ENCODE measurements at regions not wholly inside any gene's neighbourhood (a gene's known extent, or its start where the extent isn't known, plus 50 kb on each side); places are given as distances from the start of the nearest gene placed in this dataset.
"Not testable (repeated sequence)": the region's sequence is repeated elsewhere in the genome, so short reads cannot be mapped to it uniquely, and the experiment has no call there.

DNA sequence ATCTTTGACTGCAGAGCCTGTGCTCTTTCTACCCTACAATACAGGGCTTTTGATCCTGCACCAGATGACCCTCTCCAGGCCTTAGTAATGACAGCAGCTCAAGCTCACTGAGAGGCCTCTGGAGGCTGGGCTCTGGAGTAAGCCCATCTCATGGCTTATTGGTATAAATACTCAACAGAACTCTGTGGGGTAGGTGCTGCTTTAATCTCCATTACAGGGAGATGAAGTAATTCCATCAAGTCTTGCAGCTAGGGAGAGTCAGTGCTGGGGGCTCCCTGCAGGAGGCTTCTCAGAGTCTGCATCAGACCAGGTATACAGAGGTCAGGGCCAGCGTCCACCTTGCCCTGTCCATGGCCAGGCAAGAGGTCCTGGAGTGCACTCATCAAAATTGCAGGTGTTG, 89.2 kb upstream of the SLC6A11 start:
- DNase-seq, result no peak
- H3K36me3 ChIP-seq (replicated peaks; ENCODE audit: control insufficient read depth, insufficient read depth, low read length), result no peaks in the 10 kb centered on the region
- no peaks in the 10 kb centered on the region for H3K27me3 ChIP-seq (ENCODE audit: control insufficient read depth, insufficient read depth, low read length)
- no peak overlapping the region for H3K4me3 ChIP-seq (ENCODE audit: insufficient read depth, low read depth, low read length)

DNA sequence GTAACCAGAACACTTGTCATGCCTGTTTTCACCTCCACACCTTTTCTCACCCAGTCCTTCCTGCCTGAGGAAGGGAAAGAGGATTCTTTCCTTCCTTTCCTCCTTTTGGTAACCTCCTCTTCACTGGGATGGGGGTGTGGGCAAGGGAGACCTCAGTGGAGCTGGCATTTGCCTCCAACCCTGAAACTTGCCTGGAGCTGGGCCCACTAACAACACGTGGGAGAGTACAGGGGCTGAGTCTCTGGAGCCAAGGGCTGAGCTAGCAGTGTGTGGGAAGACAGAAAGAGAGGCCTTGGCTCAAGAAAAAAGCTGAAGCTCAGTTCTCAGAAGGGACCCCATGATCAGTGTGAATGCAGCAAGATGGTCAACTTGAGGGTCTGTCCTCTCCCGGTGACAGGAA, 86.6 kb upstream of the SLC6A11 start:
- no peak overlapping the region for H3K4me3 ChIP-seq (ENCODE audit: insufficient read depth, low read depth, low read length)
- DNase-seq, result no peak
- no peaks in the 10 kb centered on the region for H3K36me3 ChIP-seq (replicated peaks; ENCODE audit: control insufficient read depth, insufficient read depth, low read length)
- no peaks in the 10 kb centered on the region for H3K27me3 ChIP-seq (ENCODE audit: control insufficient read depth, insufficient read depth, low read length)

DNA sequence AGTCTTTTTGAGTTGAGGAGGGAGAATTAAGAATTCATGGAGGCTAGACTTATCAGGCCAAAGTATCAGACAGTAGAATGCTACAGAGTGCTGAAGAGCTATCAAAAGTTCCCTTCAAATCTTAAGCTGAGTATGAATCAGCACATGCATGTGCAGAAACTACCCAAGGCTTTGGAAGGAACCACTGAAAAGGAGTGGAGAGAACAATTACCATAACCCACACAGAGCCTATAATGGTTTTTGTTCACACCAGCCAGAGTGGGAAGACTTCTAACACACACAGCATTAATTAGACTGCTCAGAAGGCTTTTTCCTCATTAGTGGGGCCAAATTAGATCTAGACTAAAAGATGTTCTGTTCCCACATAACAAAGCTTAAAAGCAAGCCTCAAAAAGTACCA, 83.7 kb upstream of the SLC6A11 start:
- Histone ChIP-seq H3K36me3 (replicated peaks; ENCODE audit: control insufficient read depth, insufficient read depth, low read length) (no peaks in the 10 kb centered on the region), H3K4me3 (ENCODE audit: insufficient read depth, low read depth, low read length) (no peak overlapping the region), H3K27me3 (ENCODE audit: control insufficient read depth, insufficient read depth, low read length) (0 out of 2 replicates have a peak, but pooled peaks cover 1% of the 10 kb centered on the region)
- no peak for DNase-seq

DNA sequence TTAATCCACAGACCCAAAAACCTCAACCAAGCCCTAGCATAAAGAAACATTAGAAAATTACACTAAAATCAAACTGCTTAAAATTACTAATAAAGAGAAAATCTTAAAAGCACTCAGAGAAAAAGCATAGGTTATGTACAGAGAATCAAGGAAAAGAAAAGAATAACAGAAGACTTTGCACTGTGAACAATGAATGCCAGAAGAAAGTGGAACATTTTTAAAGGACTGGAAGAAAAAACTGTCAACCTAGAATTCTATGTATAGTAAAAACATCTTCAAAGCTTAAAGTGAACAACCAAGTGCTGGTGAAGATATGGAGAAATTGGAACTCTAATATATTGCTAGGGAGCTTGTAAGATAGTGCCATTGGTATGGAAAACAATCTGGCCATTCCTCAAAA, 82.7 kb upstream of the SLC6A11 start:
- no peak for DNase-seq
- Histone ChIP-seq H3K36me3 (replicated peaks; ENCODE audit: control insufficient read depth, insufficient read depth, low read length) (no peaks in the 10 kb centered on the region), H3K27me3 (ENCODE audit: control insufficient read depth, insufficient read depth, low read length) (peaks cover 1% of the 10 kb centered on the region), H3K4me3 (ENCODE audit: insufficient read depth, low read depth, low read length) (no peak overlapping the region)

DNA sequence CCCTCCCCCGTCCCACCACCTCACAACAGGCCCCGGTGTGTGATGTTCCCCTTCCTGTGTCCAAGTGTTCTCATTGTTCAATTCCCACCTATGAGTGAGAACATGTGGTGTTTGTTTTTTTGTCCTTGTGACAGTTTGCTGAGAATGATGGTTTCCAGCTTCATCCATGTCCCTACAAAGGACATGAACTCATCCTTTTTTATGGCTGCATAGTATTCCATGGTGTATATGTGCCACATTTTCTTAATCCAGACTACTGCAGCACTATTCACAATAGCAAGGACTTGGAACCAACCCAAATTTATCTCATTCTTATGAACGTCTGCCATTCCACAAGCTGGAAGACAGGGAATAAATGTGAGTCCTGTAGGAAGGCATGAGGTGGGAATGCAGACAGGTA, 79.6 kb upstream of the SLC6A11 start:
- not testable (repeated sequence) for DNase-seq; H3K27me3 ChIP-seq (ENCODE audit: control insufficient read depth, insufficient read depth, low read length); H3K36me3 ChIP-seq (replicated peaks; ENCODE audit: control insufficient read depth, insufficient read depth, low read length); H3K4me3 ChIP-seq (ENCODE audit: insufficient read depth, low read depth, low read length)

DNA sequence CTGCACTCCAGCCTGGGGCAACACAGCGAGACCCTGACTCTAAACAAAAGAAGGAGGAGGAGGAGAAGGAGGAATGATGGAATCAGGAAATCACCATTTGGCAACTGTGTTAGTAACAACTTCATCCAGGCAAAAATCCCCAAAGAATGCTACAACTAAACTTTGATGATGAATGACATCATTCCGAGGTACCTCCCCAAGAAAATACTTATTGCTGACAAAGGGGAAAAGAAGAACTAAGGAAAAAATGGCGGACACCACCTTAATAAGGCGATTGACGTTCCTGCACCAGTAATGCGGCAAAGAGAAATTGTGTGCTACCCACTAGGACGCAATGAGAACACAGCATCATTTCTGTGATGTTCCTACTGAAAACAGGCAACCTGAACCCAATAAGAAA, 78.2 kb upstream of the SLC6A11 start:
- H3K36me3 ChIP-seq (replicated peaks; ENCODE audit: control insufficient read depth, insufficient read depth, low read length), result no peaks in the 10 kb centered on the region
- no peak for DNase-seq

DNA sequence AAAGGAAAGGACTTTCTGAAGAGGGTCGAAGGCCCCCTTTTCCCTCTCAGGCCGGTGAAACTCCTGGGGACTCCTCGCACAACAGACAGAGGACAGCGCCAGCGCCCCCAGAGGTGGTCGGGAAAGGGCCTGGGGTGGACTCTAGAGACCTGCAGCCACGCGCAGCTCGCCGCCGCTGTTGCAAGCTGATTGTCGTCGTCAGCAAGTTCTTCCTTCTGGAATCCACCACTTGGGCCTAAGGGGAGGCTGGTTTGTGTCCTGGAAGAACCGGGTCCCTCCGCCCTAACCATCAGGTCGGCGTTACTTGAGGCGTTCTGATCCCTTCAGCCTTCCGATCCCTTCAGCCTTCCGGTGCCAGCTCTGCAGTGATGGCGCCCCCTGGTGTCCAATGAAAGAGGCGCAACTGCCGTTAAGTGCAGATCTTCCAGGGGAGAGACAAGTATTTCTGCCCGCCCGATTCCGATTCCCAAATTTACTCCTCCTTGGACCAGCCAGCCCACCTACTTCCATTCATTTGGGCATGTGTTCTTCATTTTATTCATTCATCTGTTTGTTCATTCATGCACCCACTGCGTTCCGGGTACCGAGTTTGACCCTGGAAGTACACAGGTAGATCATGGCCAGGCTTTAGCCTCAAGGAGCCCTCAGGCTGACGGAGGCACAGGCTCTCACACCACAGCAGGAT, 77.2 kb upstream of the SLC6A11 start:
- DNase-seq, result peak; percentile 72
- Histone ChIP-seq H3K36me3 (replicated peaks; ENCODE audit: control insufficient read depth, insufficient read depth, low read length) (no peaks in the 10 kb centered on the region), H3K4me3 (ENCODE audit: insufficient read depth, low read depth, low read length) (peak overlapping the region; percentile 38), H3K27me3 (ENCODE audit: control insufficient read depth, insufficient read depth, low read length) (peaks cover 1% of the 10 kb centered on the region)

More for the DNA sequence above, 78.2 kb upstream of the SLC6A11 start:
- Histone ChIP-seq H3K27me3 (ENCODE audit: control insufficient read depth, insufficient read depth, low read length) (peaks cover 1% of the 10 kb centered on the region), H3K4me3 (ENCODE audit: insufficient read depth, low read depth, low read length) (no peak overlapping the region)

DNA sequence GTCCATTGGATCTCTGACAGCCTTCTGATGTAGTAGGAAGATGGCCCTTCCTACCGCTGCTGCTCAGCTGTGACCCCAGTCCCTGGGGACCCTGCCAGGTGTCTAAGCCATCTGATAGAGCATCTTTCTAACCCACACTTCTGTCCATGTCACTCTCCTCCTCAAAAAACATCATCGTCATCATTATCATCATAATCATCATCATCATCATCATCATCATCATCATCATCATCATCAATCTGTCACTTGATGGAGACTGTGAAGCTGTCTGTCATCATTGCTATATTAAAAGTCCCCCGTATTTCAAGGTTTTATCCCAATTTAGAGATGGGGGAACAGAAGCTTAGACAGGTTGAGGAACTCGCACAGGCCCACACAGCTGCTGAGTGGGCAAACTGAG, 75.1 kb upstream of the SLC6A11 start:
- DNase-seq, result no peak
- Histone ChIP-seq H3K4me3 (ENCODE audit: insufficient read depth, low read depth, low read length) (no peak overlapping the region), H3K27me3 (ENCODE audit: control insufficient read depth, insufficient read depth, low read length) (peaks cover 1% of the 10 kb centered on the region), H3K36me3 (replicated peaks; ENCODE audit: control insufficient read depth, insufficient read depth, low read length) (no peaks in the 10 kb centered on the region)

DNA sequence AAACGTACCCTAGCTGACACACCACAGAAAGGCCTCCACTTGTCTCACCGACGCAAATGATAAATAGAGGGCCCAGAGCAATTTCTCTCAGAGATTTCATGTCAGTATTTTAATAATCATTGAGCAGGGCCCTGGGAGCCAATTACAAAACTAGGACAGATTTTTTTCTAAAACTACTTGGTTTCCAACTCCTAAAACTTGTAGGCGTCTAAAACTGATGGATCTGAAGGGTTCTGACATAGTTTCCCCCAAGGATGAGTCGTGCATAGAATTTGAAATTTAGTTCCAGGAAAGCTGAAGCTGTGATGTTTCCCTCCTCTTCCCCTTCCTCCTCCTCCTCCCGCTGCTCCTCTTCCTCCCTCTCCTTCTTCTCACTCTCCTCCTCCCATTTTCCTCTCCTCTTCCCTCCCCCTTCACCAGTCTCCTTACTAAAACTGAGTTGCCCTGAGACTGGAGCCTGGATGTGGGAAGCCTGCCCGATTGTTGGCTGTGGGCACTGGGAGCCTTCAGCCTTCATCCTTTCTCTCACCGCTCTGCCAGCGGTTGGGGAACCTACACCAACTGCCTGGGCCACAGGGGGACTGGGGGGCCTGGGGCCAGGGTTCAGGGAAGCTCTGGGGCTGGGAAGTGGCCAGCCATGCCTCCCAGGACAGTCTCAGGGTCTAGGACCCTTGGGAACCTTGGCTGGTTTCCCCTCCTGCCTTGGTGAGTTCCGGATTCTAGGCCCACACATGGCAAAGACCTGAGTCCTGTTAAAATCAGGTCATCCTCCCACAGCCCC, 73.9 kb upstream of the SLC6A11 start:
- H3K27me3 ChIP-seq (ENCODE audit: control insufficient read depth, insufficient read depth, low read length), result no peaks in the 10 kb centered on the region; the same call in none of the 2 replicates
- H3K36me3 ChIP-seq (replicated peaks; ENCODE audit: control insufficient read depth, insufficient read depth, low read length), result no peaks in the 10 kb centered on the region
- no peak overlapping the region for H3K4me3 ChIP-seq (ENCODE audit: insufficient read depth, low read depth, low read length)
- DNase-seq, result no peak

DNA sequence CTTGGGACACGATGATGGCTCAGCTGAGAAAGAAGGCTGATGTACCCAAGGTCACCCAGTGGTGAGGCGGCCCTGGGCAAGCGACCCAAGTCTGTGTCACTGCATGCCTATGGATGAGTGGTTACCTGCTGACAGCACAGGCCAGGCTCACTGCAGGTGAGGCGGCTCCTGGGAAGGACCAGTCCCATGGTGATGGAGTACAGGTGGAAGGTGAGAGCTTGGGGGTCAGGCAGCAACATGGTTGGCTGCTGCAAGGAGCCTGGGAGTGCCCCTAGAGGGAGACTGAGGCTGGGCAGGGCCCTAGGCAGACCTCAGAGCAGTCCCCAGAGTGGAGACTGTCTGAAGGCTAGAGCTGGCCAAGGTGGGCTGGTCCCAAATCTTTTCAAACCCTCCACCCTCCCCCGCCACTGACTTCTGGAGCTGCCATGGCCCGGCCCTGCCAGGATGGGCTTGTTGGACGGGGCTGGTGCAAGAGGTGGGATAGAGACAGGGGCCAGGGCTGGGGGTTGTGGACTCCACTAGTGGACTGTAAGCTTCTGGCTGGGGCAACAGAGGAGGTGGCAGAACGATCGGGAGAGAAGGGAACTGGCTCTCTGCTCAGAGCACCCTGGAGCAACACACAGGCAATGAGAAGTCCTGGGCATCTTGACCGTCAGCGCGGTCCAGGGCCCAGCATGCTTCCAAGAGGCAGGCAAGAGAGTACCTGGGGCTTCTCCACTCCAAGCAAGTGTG, 72.5 kb upstream of the SLC6A11 start:
- Histone ChIP-seq H3K27me3 (ENCODE audit: control insufficient read depth, insufficient read depth, low read length) (no peaks in the 10 kb centered on the region; the same call in 1 of the 2 replicates), H3K4me3 (ENCODE audit: insufficient read depth, low read depth, low read length) (no peak overlapping the region), H3K36me3 (replicated peaks; ENCODE audit: control insufficient read depth, insufficient read depth, low read length) (no peaks in the 10 kb centered on the region)
- no peak for DNase-seq

DNA sequence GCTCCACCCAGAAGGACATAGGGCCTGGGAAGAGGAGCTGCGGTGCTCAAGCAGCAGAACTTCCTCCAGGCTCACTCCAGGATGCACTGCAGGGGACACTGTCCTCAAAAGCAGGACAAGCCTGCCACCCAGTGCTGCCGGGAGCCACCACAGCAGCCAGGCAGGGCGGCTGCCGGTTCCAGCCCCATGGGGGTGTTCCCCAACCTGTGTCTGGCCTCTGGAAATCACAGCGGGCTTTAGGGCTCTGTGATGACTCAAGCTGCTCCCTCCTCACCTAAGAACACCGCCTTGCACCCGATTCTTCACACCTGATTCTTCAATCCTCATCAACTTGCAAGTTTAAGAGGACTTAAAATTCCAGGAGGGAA, 71.9 kb upstream of the SLC6A11 start:
- peak; percentile 56 for DNase-seq
- no peaks in the 10 kb centered on the region for H3K27me3 ChIP-seq (ENCODE audit: control insufficient read depth, insufficient read depth, low read length)
- H3K36me3 ChIP-seq (replicated peaks; ENCODE audit: control insufficient read depth, insufficient read depth, low read length), result no peaks in the 10 kb centered on the region
- H3K4me3 ChIP-seq (ENCODE audit: insufficient read depth, low read depth, low read length), result no peak overlapping the region

DNA sequence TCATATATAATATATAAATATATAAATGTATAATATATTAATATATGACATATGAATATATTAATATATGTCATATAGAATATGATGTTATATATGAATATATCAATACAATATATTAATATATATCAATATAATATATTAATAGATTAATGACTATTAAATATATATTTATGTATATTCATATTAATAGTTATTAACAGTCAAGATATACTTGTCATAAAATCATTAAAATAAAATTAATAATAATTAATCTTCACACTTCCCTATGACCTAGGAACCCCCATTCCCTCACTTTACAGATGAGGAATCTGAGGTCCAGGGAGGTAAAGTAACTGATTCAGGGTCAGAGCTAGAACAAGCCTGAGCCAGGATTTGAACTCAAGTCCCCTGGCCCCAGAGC, 70.6 kb upstream of the SLC6A11 start:
- H3K36me3 ChIP-seq (replicated peaks; ENCODE audit: control insufficient read depth, insufficient read depth, low read length), result no peaks in the 10 kb centered on the region
- no peak overlapping the region for H3K4me3 ChIP-seq (ENCODE audit: insufficient read depth, low read depth, low read length)
- H3K27me3 ChIP-seq (ENCODE audit: control insufficient read depth, insufficient read depth, low read length), result no peaks in the 10 kb centered on the region; the same call in 1 of the 2 replicates
- no peak for DNase-seq

DNA sequence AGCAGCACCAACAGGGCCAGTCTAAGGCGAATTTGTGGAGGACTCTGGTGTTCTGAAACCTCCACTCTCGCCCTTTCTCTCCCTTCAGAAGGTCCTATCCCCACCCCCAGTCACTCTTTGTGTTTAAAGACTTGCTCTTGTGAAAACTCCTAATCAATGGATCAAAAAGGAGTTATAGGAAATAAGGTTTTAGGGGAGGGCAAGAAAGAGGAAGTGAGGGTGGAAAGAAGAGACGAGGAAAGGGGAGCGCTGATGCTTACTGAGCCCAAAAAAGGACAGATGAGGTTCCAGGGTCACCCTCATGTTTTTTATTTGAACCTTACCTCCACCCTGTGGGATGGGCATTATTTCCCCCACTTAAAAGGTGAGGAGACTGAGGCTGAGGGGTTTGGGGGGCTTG, 70.0 kb upstream of the SLC6A11 start:
- no peak overlapping the region for H3K4me3 ChIP-seq (ENCODE audit: insufficient read depth, low read depth, low read length)
- no peaks in the 10 kb centered on the region for H3K36me3 ChIP-seq (replicated peaks; ENCODE audit: control insufficient read depth, insufficient read depth, low read length)
- no peak for DNase-seq
- H3K27me3 ChIP-seq (ENCODE audit: control insufficient read depth, insufficient read depth, low read length), result no peaks in the 10 kb centered on the region; the same call in 1 of the 2 replicates

DNA sequence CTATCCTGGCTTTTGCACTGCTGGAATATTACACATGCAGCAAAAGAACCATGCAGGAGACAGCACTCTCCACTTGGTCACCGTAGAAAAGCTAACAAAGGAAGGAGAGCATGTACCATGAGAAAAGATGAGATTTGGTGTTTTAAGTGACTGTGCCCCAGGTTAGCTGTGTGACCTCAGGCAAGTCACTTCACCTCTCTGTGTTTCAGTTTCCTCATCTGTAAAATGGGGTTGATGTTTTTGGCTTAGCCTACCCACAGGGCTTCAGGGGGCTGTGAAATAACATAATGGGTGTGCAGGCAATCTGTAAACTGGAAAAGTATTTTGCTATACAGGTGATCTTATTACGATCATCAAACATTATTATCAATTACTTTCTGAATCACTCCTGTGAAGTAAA, 69.3 kb upstream of the SLC6A11 start:
- Histone ChIP-seq H3K4me3 (ENCODE audit: insufficient read depth, low read depth, low read length) (no peak overlapping the region), H3K27me3 (ENCODE audit: control insufficient read depth, insufficient read depth, low read length) (no peaks in the 10 kb centered on the region; the same call in 1 of the 2 replicates), H3K36me3 (replicated peaks; ENCODE audit: control insufficient read depth, insufficient read depth, low read length) (no peaks in the 10 kb centered on the region)
- DNase-seq, result no peak

DNA sequence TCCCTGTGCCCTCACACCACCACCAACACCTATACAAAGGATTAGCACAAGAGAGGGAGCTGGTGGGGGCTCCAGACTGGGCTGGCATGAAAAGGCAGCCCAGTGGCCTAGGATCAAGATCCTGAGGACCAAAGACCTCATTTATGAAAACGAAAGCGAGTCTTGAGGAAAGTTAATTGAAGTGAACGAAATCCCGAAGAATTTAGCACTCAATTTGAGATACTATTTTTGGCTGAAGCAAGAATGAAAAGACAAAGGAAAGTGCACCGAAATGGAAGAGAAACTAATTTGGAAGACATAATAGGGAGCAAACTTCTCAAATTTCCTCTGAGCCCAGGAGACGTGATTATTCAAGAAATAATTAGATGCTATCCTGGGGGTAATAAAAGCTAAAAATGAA, 68.7 kb upstream of the SLC6A11 start:
- Histone ChIP-seq H3K27me3 (ENCODE audit: control insufficient read depth, insufficient read depth, low read length) (no peaks in the 10 kb centered on the region; the same call in 1 of the 2 replicates), H3K4me3 (ENCODE audit: insufficient read depth, low read depth, low read length) (no peak overlapping the region), H3K36me3 (replicated peaks; ENCODE audit: control insufficient read depth, insufficient read depth, low read length) (no peaks in the 10 kb centered on the region)
- DNase-seq, result no peak
